ENCODE measurements at regions not wholly inside any gene's neighbourhood (a gene's known extent, or its start where the extent isn't known, plus 50 kb on each side); places are given as distances from the start of the nearest gene placed in this dataset.

GRCh38 chr15:38781196-38781595, 216.6 kb upstream of the RASGRP1 start:
- Histone ChIP-seq H4K20me1 (ENCODE audit: insufficient read depth, low read length) (no peaks in the 10 kb centered on the region), H3K9ac (ENCODE audit: low read length) (no peak overlapping the region), H3K4me3 (ENCODE audit: low read depth, low read length, poor library complexity, severe bottlenecking) (no peak overlapping the region), H3K9me3 (ENCODE audit: low read length) (no peaks in the 10 kb centered on the region), H3F3A (ENCODE audit: insufficient read depth, low read length) (no peaks in the 10 kb centered on the region), H2AFZ (ENCODE audit: low read length) (no peak overlapping the region), H3K27ac (ENCODE audit: low read depth, low read length, poor library complexity, severe bottlenecking) (no peak overlapping the region), H3K79me2 (ENCODE audit: insufficient read depth, low read length) (no peaks in the 10 kb centered on the region), H3K4me1 (ENCODE audit: insufficient read depth, low read length, severe bottlenecking) (no peaks in the 10 kb centered on the region), H3K9me2 (ENCODE audit: low read depth, low read length) (no peaks in the 10 kb centered on the region), H3K27me3 (ENCODE audit: insufficient read depth, low read length) (0 out of 2 replicates have a peak, but pooled peaks cover 3% of the 10 kb centered on the region), H3K36me3 (ENCODE audit: insufficient read depth, low read length) (no peaks in the 10 kb centered on the region), H3K4me2 (ENCODE audit: low read length) (no peak overlapping the region)
- TF ChIP-seq EZH2 (IDR thresholded peaks at IDR 0.05; ENCODE audit: borderline replicate concordance, low read length), result no peak
- no peak for TF ChIP-seq CTCF (IDR thresholded peaks at IDR 0.05; ENCODE audit: low read length)

GRCh38 chr15:38782156-38782555, 217.5 kb upstream of the RASGRP1 start:
- no peaks in the 10 kb centered on the region for H3F3A ChIP-seq (ENCODE audit: insufficient read depth, low read length)
- 0 out of 2 replicates have a peak, but pooled peaks cover 3% of the 10 kb centered on the region for H3K27me3 ChIP-seq (ENCODE audit: insufficient read depth, low read length)
- H3K9me3 ChIP-seq (ENCODE audit: low read length), result no peaks in the 10 kb centered on the region
- H2AFZ ChIP-seq (ENCODE audit: low read length), result no peak overlapping the region
- no peaks in the 10 kb centered on the region for H3K79me2 ChIP-seq (ENCODE audit: insufficient read depth, low read length)
- no peaks in the 10 kb centered on the region for H3K36me3 ChIP-seq (ENCODE audit: insufficient read depth, low read length)
- no peak overlapping the region for H3K9ac ChIP-seq (ENCODE audit: low read length)
- no peaks in the 10 kb centered on the region for H3K9me2 ChIP-seq (ENCODE audit: low read depth, low read length)
- no peak overlapping the region for H3K4me3 ChIP-seq (ENCODE audit: low read depth, low read length, poor library complexity, severe bottlenecking)
- no peak overlapping the region for H3K27ac ChIP-seq (ENCODE audit: low read depth, low read length, poor library complexity, severe bottlenecking)
- H4K20me1 ChIP-seq (ENCODE audit: insufficient read depth, low read length), result no peaks in the 10 kb centered on the region
- no peak for TF ChIP-seq EZH2 (IDR thresholded peaks at IDR 0.05; ENCODE audit: borderline replicate concordance, low read length)
- no peak for TF ChIP-seq CTCF (IDR thresholded peaks at IDR 0.05; ENCODE audit: low read length)
- no peak overlapping the region for H3K4me2 ChIP-seq (ENCODE audit: low read length)
- H3K4me1 ChIP-seq (ENCODE audit: insufficient read depth, low read length, severe bottlenecking), result no peaks in the 10 kb centered on the region

DNA sequence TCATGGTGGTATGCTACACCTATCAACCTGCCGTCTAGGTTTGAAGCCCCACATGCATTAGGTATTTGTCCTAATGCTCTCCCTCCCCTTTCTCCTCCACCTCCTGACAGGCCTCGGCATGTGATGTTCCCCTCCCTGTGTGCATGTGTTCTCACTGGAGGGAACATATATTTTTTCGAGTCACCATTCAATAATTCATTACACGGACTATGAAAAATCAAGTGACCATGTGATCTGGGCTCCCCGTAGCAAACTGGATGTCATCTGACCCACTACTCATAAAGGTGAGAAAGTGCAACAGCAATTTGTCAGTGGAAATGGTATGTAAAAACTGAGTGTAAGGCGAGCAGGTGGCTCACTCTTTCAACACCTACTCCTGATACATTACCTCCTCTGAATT, 224.3 kb upstream of the RASGRP1 start:
- no peaks in the 10 kb centered on the region for H3F3A ChIP-seq (ENCODE audit: insufficient read depth, low read length)
- no peak overlapping the region for H3K9ac ChIP-seq (ENCODE audit: low read length)
- no peaks in the 10 kb centered on the region for H3K27me3 ChIP-seq (ENCODE audit: insufficient read depth, low read length)
- H3K36me3 ChIP-seq (ENCODE audit: insufficient read depth, low read length), result no peaks in the 10 kb centered on the region
- H2AFZ ChIP-seq (ENCODE audit: low read length), result no peak overlapping the region
- TF ChIP-seq CTCF (IDR thresholded peaks at IDR 0.05; ENCODE audit: low read length), result no peak
- no peak for TF ChIP-seq EZH2 (IDR thresholded peaks at IDR 0.05; ENCODE audit: borderline replicate concordance, low read length)
- H3K9me2 ChIP-seq (ENCODE audit: low read depth, low read length), result no peaks in the 10 kb centered on the region
- H3K9me3 ChIP-seq (ENCODE audit: low read length), result no peaks in the 10 kb centered on the region
- no peaks in the 10 kb centered on the region for H3K79me2 ChIP-seq (ENCODE audit: insufficient read depth, low read length)
- no peaks in the 10 kb centered on the region for H4K20me1 ChIP-seq (ENCODE audit: insufficient read depth, low read length)
- H3K4me3 ChIP-seq (ENCODE audit: low read depth, low read length, poor library complexity, severe bottlenecking), result no peak overlapping the region
- H3K4me1 ChIP-seq (ENCODE audit: insufficient read depth, low read length, severe bottlenecking), result no peaks in the 10 kb centered on the region
- H3K4me2 ChIP-seq (ENCODE audit: low read length), result no peak overlapping the region
- H3K27ac ChIP-seq (ENCODE audit: low read depth, low read length, poor library complexity, severe bottlenecking), result no peak overlapping the region
